ENCODE measurements at regions not wholly inside any gene's neighbourhood (a gene's known extent, or its start where the extent isn't known, plus 50 kb on each side); places are given as distances from the start of the nearest gene placed in this dataset.

DNA sequence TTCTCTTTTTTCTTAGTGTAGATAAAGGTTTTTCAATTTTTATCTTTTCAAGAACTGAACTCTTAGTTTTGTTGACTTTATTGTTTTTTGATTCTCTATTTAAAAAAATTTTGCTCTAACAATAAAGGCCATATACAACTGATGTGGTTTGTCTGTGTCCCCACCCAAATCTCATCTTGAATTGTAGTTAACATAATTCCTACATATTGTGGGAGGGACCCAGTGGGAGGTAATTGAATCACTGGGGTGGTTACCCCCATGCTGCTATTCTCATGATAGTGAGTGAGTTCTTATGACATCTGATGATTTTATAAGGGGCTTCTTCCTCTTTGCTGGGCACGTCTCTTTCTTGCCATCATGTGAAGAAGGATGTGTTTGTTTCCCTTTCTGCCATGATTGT lies 199.8 kb downstream of the DHX35 start:
- no peak for DNase-seq

DNA sequence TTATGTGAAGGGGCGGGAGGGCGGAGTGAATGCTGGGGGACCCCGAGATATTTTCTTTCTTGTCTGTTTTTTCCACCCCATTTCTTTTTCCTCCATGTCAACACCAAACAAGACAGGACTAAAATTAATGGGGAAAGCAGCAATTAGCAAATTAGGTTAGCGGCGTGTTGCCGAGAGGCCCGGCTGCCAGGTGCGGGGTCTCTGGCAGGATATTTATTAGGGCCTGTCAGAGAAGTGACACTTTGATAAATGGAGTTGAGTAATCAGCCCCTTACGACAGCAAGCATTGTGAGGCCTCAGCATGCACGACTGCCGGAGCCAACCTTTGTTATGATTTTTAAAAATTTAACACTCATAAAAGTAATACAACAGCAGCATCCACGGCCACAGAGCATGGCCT lies 193.8 kb downstream of the DHX35 start:
- DNase-seq, result no peak

DNA sequence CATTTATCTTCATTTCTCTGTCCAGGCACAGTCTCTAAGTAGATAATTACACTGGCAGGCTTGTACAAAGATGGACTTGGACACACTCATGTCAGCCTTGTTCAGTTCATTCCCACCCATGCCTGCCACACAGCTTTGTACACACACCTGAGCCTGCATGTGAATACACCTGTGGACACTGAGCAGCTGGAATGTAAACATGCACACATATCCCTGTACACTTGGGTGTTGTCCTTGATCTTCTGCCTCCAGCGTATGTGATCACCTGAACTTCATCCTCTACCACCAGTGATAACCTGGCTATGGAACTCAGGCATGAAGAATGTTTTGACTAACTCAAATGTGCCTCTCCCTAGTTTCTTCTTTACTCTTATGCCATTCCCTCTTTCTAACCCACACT lies 190.6 kb downstream of the DHX35 start:
- no peak for DNase-seq

DNA sequence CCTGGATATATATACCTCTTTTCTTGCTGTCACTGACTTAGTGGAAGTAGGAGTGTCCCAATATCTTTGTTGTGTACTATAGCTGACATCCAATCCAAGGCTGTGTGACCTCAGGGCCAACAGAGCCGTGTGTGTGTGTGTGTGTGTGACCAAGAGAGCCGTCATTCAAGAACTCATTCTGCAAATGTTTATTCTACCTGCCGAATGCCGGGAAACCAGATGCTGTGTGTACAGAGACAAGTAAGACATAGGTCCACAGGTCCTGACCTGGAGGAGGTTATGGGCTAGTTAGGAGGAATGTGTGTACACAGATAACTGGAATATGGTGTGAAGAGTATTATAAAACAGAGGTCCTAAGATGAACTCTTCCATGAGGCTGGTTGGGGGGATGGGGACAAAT lies 190.0 kb downstream of the DHX35 start:
- no peak for DNase-seq

DNA sequence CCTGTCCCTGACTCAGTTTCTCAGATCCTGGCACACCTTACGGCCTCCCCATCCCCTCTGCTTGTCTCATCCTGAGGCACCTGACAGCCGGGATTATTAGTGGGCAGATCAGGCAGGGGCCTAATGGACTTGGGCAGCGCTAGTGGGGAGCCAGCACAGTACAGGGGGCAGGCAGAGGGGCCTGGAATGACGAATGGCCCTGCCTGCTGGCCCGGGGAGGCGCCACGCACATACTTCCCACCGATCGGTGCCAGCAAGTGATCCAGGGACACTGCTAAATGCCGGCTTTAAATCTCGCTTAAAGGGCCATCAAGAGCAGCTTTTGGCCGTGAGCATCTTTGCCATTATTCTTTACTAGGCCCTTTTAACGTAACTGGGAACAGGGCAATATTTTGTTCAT lies 188.4 kb downstream of the DHX35 start:
- no peak for DNase-seq

DNA sequence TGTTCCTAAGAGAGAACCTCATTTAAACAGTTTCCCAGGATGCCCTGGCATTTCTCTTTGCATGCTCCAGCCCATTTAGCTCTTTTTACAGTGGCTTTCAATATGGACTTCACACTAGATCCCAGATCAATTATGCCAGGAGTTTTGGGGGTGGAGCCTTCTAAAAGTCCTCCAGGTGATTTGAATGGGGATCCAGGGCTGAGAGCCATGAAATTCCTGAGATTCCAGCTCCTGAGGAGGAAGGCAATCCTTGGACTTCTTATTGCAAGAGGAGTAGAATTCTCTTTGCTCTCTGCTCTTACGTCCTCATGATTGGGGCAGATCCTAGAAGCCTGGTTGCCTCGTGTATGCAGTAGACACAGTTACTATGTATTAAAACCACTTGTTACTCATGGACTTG lies 184.2 kb downstream of the DHX35 start:
- no peak for DNase-seq

DNA sequence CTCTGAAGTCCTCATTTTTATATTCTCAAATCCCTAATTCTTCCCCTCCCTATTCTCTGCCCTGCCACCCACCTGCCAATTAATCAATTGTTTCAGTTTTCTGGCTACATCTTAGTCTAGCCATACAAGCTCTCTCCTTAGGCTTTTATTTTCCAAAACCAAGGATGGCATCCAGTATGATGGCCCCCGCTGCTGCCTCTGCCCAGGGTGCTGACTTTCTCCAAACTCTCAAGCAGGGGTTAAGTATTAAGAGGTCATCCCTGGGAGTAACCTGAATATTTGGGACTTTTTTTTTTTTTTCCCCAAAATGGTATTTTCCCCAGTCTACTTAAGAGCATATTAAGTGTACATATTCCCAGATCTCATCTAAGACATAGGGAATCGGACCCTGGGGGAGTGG lies 183.8 kb downstream of the DHX35 start:
- DNase-seq, result no peak

DNA sequence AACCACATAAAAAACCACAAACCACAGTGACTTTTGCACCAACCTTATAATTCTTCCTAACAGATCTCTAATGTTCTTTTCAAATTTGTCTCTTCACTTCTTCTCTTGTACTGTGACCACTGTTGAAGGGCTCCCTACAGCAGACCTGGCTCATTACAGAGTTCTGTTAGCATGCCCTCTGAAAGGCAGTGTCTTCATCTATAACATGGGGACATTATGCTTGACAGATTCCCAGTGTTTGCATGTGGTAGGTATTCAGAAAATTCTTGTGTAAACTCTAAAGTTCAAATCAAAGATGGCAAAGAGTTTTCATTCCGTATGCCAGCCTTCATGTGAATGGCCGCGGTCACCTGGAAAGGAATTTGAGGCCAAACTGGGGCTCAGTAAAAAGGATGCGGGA lies 182.6 kb downstream of the DHX35 start:
- no peak for DNase-seq

DNA sequence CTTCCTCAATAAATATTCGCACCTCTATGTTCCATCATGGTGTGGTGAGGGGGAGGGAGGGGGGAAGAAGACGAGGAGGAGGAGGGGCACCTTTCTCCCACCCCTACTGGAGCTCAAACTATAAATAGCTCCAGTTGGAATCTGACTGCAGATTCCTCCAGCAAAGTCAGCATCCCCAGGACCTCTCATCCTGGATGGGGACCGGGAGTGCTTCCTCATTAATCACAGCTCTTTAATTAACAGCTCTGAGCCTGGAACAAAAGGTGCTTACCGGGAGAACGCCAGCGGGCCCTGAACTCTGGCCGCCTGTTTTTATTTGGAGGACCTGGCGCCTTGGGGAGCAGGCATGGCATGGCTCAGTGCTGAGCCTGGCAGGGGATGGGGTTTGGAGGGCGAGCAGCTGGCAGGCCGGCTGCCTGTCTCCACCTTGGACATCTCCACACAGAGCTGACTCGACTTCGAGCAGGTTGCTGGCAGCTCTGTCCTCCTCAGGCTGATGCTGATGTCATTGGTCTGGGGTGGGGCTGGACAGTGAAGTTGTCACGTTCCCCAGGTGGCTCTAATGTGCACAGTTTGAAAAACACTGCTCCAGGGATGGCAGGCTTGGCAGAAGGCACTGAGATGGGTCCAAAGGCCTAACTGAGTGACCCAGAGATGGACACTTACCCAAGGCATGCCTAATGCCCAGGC lies 180.4 kb downstream of the DHX35 start:
- DNase-seq, result no peak

DNA sequence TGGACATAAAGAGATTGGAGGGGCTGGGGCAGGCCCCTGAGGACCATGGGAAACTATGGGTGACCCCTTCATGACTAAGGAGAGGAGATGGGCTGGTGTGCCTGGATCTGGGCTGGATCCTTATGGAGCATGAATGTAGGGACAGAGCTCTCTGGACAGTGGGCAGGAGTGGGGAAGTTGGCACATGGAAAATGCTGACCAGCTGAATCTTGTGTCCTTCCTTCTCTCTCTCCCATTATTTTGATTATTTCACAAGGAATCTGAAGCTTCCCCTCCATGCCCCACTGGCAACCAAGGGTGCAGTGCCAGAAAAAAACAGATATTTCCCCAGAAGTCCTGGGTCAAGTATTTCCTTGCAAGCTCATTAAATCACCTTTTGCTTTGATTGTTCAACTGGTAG lies 175.2 kb downstream of the DHX35 start:
- no peak for DNase-seq

DNA sequence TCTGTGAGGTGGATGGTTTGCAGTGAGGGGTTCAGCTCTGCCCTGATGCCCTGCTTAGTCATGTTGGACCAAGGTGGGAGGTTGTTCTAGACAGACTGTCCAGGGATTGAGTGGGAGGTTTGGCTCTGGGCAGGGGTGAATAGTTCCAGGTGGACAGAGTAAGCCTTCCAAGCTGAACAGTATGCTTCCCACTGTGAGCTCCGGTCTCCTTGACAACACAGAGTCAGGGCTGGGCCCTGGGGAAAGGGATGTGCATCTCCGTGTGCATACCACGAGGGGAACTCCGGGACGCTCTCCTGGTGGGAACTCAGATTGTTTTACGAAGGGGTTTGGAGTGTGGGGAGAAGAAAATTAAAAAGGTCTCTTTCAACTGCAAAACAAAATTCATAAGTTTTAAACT lies 174.7 kb downstream of the DHX35 start:
- no peak for DNase-seq

DNA sequence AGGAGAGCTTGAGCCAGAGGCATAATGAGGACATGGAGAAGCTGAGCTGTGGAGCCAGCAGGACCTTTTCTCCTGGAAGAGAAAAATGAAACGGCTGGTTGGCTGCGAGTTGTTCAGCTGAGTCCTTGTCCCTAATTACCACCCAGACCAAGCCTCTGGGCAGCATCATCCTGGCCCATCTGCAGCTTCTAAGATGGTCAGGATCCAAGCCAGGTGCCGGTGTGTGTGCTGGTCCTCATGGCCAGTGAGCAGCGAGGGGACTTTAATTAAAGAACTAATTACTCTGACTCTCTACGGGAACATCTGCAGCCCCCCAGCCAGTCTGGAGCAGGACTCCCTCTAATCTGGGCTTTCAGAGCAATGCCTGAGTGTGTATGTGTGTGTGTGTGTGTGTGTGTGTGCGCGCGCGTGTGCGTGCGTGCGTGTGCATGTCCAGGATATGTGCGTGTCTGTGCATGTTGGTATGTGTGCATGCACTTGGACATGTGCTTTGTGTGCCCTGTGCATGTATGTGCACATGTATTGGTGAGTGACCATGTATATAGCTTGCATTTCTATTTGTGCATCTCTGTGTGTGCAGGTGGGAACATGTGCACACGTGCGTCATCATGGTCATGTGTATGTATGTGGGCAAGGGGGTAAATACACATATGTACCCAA lies 173.9 kb downstream of the DHX35 start:
- no peak for DNase-seq

DNA sequence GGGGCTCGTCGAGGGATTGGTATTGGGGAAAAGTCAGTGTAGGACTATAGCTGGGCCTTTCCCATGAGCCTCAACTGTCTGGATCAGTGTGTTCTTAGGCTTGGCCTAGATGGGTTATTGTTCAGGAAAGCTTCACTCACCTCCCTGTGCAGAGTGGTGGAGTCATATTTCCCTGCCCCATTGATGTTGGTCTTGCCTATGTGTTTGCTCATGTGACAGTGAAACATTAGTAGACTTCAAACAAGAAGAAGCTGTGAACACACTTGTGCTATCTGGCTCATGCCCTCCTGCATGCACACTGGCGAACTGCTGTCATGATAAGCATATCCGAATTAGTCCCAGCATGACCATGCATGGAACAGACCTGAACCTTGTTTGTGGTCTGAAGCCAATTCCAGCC lies 171.1 kb downstream of the DHX35 start:
- no peak for DNase-seq

DNA sequence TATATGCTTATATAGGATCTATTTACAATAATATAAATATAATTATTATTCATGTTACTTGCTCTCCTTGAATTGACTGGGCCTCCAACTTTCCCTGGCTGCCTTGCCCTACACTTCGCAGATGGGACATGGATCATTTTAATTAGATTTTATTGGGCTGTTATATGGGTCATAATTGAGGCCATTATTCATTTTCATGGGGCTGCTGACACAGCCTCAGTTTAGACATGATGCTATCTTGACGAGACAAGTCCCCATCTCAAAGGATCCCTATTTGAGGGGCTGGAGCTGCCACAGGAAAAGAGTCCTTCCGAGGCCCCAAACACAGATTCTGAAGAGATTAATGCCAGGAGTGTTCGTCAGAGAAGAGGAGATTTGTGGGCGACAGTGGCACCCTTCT lies 170.4 kb downstream of the DHX35 start:
- DNase-seq, result no peak

DNA sequence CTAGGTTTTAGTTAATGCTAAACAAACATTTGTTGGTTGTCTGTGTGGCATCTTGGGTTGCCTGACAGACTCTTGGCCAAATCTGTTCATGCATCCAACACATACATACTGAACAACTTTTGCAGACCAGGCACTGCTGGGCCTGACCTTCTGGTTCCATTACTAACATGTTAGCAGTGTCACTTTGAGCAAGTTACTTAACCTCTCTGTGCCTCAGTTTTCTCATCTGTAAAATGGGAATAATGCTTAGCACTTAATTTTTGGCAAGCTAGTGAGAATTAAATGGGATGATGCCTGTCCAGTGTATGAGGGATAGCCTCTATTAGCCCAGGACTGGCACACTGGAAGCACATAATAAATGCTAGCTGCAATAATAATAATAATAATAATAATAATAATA lies 169.9 kb downstream of the DHX35 start:
- no peak for DNase-seq

DNA sequence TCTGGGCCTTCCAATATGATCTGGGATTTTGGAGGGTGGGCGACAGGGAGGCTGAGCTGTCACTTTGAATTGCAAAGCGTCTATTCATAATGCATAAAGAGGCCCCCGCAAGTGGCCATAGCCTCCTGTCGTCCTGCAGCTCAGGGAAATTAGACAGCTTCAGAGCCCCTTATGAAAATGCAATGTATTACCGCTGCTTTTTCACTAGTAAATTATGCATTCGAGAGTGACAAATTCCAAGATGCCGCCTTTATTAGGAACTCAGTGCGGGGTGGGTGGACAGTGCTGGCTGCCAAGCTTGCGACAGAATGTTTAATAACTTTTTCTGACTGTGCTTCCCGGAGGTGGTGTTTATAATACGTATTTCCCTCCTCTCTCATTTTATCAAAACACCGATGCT lies 168.5 kb downstream of the DHX35 start:
- DNase-seq, result no peak

DNA sequence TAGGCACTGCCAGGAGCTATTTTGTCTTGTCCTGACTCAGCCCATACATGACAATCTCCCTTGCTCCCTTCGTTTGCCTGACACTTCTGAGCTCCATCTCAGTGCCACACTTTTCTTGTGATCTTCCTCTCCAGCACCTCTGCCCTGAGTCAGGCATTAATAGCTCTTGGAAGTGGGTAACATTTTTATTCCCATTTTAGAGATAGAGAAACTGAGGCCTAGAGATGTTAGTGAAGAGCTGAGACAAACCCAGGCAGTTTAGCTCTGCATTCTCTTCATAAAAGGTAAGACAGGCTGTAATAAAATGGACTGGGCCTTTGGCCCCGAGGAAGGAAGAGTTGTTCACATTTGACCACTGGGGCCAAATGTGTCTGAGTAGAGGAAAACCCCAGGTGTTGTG lies 167.4 kb downstream of the DHX35 start:
- no peak for DNase-seq

DNA sequence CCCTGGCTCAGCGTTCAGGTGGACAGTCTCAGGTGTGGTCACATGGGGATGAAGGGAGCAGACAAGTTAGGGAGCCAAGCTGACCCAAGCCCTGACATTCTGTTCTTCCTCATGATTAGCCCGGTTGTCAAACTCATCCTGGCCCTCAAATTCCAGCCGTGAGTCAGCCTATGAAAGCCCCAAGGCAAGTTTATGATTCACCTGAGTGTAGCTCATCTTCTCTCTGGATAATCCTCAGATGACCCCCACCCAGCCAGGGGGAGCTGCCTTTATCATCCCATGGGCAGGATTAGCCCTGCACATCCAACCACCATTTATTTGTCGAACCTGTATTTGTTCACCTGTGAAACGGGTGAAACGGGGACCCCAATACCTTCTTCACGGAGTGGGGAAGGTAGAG lies 161.9 kb downstream of the DHX35 start:
- DNase-seq, result no peak

DNA sequence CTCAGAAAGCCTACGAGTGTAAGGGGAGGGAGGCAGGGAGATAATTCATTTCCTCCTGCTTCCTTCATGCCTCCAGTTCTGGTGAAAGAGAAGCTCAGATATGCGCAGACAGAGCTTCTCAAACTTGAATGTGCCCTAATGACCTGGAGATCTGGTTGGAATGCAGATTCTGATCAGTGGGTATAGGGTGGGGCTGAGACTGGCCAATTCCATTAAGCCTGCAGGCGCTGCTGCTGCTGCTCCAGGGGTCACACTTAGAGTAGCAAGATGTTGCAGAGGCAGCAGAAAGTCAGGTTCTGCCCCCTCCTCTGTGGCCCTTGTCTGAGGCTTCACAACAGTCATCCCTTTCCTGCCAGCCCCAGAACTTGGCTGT lies 161.0 kb downstream of the DHX35 start:
- no peak for DNase-seq

DNA sequence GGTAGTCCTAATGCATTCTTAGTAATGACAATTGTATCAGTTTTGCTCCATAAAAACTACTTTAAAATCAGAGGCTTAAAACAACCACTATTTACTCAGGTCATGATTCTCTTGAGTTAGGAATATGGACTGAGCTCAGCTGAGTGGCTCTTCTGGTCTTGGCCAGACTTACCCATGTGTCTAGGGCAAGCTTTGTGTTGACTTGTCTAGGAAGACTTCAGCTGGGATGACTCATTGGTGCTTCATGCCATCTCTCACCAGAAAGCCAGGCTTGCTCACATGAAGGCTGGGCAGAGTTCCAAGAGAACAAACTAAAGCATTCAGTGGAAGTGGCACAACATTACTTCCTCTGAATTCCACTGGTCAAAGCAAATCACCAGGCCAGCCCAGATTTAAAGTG lies 155.3 kb downstream of the DHX35 start:
- no peak for DNase-seq

DNA sequence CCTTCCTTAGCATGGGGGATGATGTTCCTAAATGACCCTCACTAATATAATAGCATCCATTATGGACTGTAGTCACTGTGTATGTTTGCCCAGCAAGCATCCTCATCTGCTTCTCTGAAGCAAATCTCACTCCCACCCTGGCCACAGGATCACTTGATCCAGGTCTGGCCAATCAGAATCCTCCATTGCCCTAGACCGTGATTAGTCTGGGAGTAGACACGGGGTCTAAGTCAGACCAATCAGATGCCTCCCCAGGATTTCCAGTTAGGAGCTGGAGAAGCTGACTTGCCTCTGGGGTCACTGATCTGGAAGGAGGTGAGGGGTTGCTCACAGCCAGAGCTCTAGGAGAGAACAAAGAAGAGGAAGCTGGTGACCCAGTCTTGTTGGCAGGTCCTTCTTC lies 153.9 kb downstream of the DHX35 start:
- DNase-seq, result no peak

DNA sequence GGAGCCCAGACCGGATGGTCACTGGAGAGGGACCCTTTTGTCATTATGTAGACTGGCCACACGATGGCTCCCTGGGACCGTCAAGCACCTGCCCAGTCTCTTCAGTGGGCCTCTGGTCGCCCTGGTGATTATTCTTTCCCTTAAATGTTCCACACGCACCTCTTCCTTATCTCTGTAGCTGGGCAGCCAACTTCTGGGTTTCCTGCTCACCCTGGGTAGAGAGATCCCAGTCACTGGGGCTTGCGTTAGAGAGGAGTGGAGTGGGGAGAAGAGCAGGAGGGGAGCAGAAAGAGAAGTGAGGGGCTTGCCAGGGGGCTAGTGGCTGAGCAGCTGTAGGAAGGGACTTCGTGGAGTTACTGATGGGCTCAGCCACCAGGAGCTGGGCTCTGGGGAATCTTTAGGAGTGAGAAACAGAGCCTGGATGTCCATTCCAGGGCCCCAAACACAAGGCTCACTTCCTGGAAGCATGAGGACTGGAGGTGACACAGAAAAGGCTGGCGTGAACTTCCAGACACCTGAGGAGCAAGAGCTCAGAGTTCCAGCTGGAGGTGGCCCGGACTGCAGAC lies 150.1 kb downstream of the DHX35 start:
- no peak for DNase-seq

DNA sequence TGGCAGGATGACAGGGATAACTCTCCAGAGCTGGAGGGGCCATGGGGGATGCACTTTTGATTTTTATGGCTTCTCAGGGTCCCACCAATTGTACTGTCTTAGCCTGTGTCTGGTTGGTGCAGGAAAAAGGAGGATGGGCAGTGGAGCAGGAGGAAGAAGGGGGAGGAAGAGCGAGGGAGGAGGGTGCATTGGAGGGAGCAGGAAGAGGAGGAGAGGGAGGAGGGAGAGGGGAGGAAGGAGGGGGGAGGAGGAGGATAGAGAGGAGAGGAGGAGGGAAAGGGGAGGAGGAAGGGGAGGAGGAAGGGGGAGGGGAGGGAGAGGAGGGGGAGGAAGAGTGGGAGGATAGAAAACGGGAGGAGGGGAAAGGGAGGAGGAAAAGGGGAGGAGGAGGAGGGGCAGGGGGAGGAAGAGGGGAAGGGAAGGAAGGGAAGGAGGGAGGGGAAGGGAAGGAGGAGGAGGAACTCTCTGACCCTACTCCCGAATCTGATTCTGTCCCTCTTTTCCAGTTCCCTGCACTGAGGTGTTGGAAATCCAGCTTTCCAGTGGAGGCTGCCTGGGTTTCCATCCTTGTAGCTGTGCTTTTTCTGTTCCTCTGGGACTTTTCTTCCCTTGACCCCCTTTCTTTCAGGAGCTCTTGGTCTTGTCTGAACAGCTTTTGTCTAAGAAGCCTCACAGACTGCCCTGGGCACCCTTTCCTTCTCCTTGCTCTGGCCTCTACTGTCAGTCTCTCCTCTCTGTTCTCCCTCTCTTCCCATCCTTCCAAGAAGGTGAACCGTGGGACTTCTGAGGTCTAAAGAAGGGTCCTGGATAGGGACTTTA lies 149.4 kb downstream of the DHX35 start:
- no peak for DNase-seq

DNA sequence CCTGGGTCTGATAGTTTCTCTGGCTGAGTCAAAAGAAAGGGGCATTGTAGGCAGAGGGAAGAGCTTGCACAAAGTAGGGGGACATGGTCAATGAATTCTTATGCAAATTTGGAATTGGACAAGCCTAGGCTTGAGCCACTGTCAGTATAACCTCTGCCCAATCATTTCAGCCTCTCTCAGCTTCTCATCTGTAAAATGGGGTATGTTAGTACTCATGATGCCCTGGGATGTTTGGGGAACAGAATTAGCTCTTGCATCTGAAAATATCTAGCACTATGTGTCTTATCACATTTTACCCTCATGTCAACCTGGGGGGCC lies 148.6 kb downstream of the DHX35 start:
- no peak for DNase-seq

Data from stimulated activated CD4-positive, alpha-beta T cell treated with anti-CD3 and anti-CD28 coated beads, Interleukin-4, amount 100 ng/mL, for 24 hours (primary cell).